Ovary (tissue), 3 donors: ENCODE measurements at regions not wholly inside any gene's neighbourhood (a gene's known extent, or its start where the extent isn't known, plus 50 kb on each side); places are given as distances from the start of the nearest gene placed in this dataset.
"Not testable (repeated sequence)": the region's sequence is repeated elsewhere in the genome, so short reads cannot be mapped to it uniquely, and the experiment has no call there.

Experiments
- EP300 ChIP-seq: sonication (generic); formaldehyde crosslinking; IDR thresholded peaks from one replicate; pipeline ENCODE4 v1.6.1; 2017; ENCODE audit warnings: antibody characterized with exemption
- POLR2A ChIP-seq: fragments of 450-650 bp; IDR thresholded peaks from one replicate; pipeline ENCODE4 v1.6.1; 2017; ENCODE audit warnings: antibody characterized with exemption, mild to moderate bottlenecking, moderate library complexity
- TF ChIP-seq, protein P1 (sequence below), 3 donors: fragments of 450-650 bp in 2 of 3; fragments of 200-600 bp in 1 of 3; IDR thresholded peaks; one replicate each; pipeline versions ENCODE4 v1.5.1 to v1.8.0; 2016 to 2022; ENCODE audit warnings: antibody characterized with exemption in 3 of 3, mild to moderate bottlenecking in 1 of 3
- donor health status: DM: no; HTN: no; CAD: no.

DNA sequence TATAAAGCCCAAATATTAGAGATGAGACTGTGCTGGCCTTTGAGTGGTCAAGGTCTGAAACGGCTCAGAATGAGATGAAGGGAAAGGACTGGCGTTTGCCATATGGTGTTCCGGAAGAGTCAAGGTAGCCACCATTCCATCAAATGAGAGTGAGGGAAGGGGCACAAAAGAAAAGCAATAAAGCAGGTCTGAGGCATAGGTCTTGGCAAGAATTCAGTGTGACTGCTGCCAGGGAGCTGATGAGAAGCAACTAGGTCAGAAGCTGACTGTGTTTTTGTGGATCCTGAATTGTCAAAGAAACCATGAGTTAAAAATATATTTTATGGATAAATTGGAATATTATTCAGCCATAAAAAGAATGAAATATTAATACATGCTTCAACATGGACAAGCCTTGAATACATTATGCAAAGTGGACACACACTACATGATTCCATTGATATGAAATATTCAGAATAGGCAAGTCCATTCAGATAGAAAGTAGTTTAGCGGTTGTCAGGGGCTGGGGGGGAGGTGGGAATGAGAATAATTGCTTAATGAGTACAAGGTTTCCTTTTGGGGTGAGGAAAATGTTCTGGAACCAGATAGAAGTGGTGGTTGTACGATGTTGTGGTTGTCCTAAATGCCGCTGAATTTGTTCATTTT lies 374.6 kb downstream of the ANAPC1 start:
- TF ChIP-seq, protein P1, sequence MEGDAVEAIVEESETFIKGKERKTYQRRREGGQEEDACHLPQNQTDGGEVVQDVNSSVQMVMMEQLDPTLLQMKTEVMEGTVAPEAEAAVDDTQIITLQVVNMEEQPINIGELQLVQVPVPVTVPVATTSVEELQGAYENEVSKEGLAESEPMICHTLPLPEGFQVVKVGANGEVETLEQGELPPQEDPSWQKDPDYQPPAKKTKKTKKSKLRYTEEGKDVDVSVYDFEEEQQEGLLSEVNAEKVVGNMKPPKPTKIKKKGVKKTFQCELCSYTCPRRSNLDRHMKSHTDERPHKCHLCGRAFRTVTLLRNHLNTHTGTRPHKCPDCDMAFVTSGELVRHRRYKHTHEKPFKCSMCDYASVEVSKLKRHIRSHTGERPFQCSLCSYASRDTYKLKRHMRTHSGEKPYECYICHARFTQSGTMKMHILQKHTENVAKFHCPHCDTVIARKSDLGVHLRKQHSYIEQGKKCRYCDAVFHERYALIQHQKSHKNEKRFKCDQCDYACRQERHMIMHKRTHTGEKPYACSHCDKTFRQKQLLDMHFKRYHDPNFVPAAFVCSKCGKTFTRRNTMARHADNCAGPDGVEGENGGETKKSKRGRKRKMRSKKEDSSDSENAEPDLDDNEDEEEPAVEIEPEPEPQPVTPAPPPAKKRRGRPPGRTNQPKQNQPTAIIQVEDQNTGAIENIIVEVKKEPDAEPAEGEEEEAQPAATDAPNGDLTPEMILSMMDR (IDR thresholded peaks at IDR 0.05): not testable (repeated sequence)
- not testable (repeated sequence) for TF ChIP-seq POLR2A, EP300
